ENCODE measurements at regions not wholly inside any gene's neighbourhood (a gene's known extent, or its start where the extent isn't known, plus 50 kb on each side); places are given as distances from the start of the nearest gene placed in this dataset.

GRCh38 chr5:1731091-1731639, 68.5 kb downstream of the MRPL36 start:
- DNase-seq (ENCODE audit: low spot score) (no peak), ATAC-seq (ENCODE audit: low FRiP score) (no peak)
- no peak for TF ChIP-seq CTCF (IDR thresholded peaks at IDR 0.05)

- DNase-seq (ENCODE audit: low spot score): no peak
- TF ChIP-seq CTCF (IDR thresholded peaks at IDR 0.05): no peak
- no peak for ATAC-seq (ENCODE audit: low FRiP score)
Measured at GRCh38 chr5:1730487-1730847, 69.2 kb downstream of the MRPL36 start.

GRCh38 chr5:1729641-1730486, 69.8 kb downstream of the MRPL36 start:
- DNase-seq (ENCODE audit: low spot score): no peak
- TF ChIP-seq CTCF (IDR thresholded peaks at IDR 0.05): no peak
- no peak for ATAC-seq (ENCODE audit: low FRiP score)

- no peak for TF ChIP-seq CTCF (IDR thresholded peaks at IDR 0.05)
- ATAC-seq (ENCODE audit: low FRiP score): no peak
- no peak for DNase-seq (ENCODE audit: low spot score)
Measured at GRCh38 chr5:1728846-1729245, 70.8 kb downstream of the MRPL36 start.

GRCh38 chr5:1727571-1727970, 72.1 kb downstream of the MRPL36 start:
- TF ChIP-seq CTCF (IDR thresholded peaks at IDR 0.05): no peak
- DNase-seq (ENCODE audit: low spot score) (no peak), ATAC-seq (ENCODE audit: low FRiP score) (no peak)

GRCh38 chr5:1726956-1727355, 72.7 kb downstream of the MRPL36 start:
- no peak for TF ChIP-seq CTCF (IDR thresholded peaks at IDR 0.05)
- ATAC-seq (ENCODE audit: low FRiP score) (no peak), DNase-seq (ENCODE audit: low spot score) (no peak)

GRCh38 chr5:1726469-1726865, 73.2 kb downstream of the MRPL36 start:
- DNase-seq (ENCODE audit: low spot score): no peak
- ATAC-seq (ENCODE audit: low FRiP score): no peak
- TF ChIP-seq CTCF (IDR thresholded peaks at IDR 0.05): no peak
